ENCODE measurements at regions not wholly inside any gene's neighbourhood (a gene's known extent, or its start where the extent isn't known, plus 50 kb on each side); places are given as distances from the start of the nearest gene placed in this dataset.

- no peak for TF ChIP-seq CTCF (IDR thresholded peaks at IDR 0.05; ENCODE audit: control extremely low read depth in 1 of 3, insufficient read depth in 1 of 3, low read depth in 1 of 3, low read length in 3 of 3)
- TF ChIP-seq BCL11A (IDR thresholded peaks at IDR 0.05; ENCODE audit: low read depth in 2 of 2, low read length in 2 of 2): no peak
- no peak for TF ChIP-seq SAP30 (IDR thresholded peaks at IDR 0.05; ENCODE audit: insufficient read depth, insufficient replicate concordance, low read length)
- TF ChIP-seq CHD2 (IDR thresholded peaks at IDR 0.05; ENCODE audit: low read length): no peak
- TF ChIP-seq RBBP5 (IDR thresholded peaks at IDR 0.05; ENCODE audit: borderline replicate concordance, low read depth, low read length): no peak
- no peak for TF ChIP-seq HDAC6 (IDR thresholded peaks at IDR 0.05; ENCODE audit: low read depth, low read length)
- no peak for TF ChIP-seq POLR2A (IDR thresholded peaks at IDR 0.05; ENCODE audit: control extremely low read depth in 1 of 2, low read depth in 2 of 2, low read length in 2 of 2)
- no peak for TF ChIP-seq KDM1A (IDR thresholded peaks at IDR 0.05; ENCODE audit: borderline replicate concordance, low read length)
- no peak for TF ChIP-seq SIN3A (conservative IDR thresholded peaks at IDR 0.05 in 1 of 2, IDR thresholded peaks at IDR 0.05 in 1 of 2; ENCODE audit: low read depth in 1 of 2, low read length in 2 of 2)
- TF ChIP-seq TBP (IDR thresholded peaks at IDR 0.05; ENCODE audit: low read depth, low read length): no peak
- TF ChIP-seq GABPA (IDR thresholded peaks at IDR 0.05; ENCODE audit: borderline replicate concordance, insufficient read depth, low read length): no peak
- no peak for TF ChIP-seq USF2 (IDR thresholded peaks at IDR 0.05; ENCODE audit: low read length)
- TF ChIP-seq MAX (IDR thresholded peaks at IDR 0.05): no peak
- TF ChIP-seq CREB1 (IDR thresholded peaks at IDR 0.05): no peak
Measured at GRCh38 chr2:6493669-6494068, 372.0 kb downstream of the CMPK2 start.

Data from H1 (cell line).